ENCODE measurements at regions not wholly inside any gene's neighbourhood (a gene's known extent, or its start where the extent isn't known, plus 50 kb on each side); places are given as distances from the start of the nearest gene placed in this dataset.

DNA sequence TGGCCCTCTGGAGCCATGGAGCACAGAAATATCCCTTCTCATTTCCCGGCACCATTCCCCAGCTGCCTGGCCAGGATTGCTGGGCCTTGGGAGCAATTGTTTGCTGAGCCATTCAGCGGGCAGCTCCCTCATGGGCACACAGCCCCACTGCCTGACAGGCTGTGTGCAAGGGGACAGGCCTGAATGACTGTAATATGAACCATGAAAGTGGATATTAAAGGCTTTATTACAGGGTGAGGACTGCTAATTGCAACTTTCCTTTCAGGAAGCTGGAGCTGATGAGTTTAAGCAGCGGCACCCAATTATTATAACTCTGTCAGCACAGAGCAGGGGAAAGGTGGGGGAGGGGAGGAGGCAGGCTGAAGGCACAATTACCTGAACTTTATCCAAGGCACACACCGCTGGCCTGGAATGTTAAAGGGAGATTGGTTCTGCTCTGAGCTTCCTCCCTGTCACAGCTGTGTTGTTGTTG, 159.8 kb upstream of the SDK2 start:
- TF ChIP-seq, protein P1, sequence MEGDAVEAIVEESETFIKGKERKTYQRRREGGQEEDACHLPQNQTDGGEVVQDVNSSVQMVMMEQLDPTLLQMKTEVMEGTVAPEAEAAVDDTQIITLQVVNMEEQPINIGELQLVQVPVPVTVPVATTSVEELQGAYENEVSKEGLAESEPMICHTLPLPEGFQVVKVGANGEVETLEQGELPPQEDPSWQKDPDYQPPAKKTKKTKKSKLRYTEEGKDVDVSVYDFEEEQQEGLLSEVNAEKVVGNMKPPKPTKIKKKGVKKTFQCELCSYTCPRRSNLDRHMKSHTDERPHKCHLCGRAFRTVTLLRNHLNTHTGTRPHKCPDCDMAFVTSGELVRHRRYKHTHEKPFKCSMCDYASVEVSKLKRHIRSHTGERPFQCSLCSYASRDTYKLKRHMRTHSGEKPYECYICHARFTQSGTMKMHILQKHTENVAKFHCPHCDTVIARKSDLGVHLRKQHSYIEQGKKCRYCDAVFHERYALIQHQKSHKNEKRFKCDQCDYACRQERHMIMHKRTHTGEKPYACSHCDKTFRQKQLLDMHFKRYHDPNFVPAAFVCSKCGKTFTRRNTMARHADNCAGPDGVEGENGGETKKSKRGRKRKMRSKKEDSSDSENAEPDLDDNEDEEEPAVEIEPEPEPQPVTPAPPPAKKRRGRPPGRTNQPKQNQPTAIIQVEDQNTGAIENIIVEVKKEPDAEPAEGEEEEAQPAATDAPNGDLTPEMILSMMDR (IDR thresholded peaks at IDR 0.05), result no peak
- TF ChIP-seq POLR2A (IDR thresholded peaks at IDR 0.05), result no peak

Measured in esophagus squamous epithelium (tissue), 4 donors.